Urinary bladder (tissue), 3 donors: ENCODE measurements at regions not wholly inside any gene's neighbourhood (a gene's known extent, or its start where the extent isn't known, plus 50 kb on each side); places are given as distances from the start of the nearest gene placed in this dataset.

Experiments used
- DNase-seq: peaks from one replicate; pipeline ENCODE4 v3.0.0-alpha.2; 2015; ENCODE audit errors: extremely low spot score
- H3K27ac ChIP-seq: one replicate; pipeline ENCODE4 v1.5.1; 2013; ENCODE audit warnings: low read depth, mild to moderate bottlenecking, moderate library complexity
- H3K36me3 ChIP-seq: one replicate; pipeline ENCODE4 v1.6.1; 2013; ENCODE audit warnings: mild to moderate bottlenecking, moderate library complexity; ENCODE audit not compliant: insufficient read depth
- H3K4me1 ChIP-seq: one replicate; pipeline ENCODE4 v1.6.1; 2013; ENCODE audit warnings: mild to moderate bottlenecking, moderate library complexity; ENCODE audit not compliant: insufficient read depth
- H3K4me3 ChIP-seq: one replicate; pipeline ENCODE4 v1.5.1; 2013; ENCODE audit warnings: low read depth, low read length
- whole genome bisulfite sequencing: extraction: QIAGEN DNeasy Blood & Tissue Kit; methylation state at CpG from one replicate; pipeline ENCODE4 v1.1.7; 2013; 5-methylcytosine and 5-hydroxymethylcytosine counted together
- donor health status: healthy with polysubstance abuse.
- donor health status: healthy.

DNA sequence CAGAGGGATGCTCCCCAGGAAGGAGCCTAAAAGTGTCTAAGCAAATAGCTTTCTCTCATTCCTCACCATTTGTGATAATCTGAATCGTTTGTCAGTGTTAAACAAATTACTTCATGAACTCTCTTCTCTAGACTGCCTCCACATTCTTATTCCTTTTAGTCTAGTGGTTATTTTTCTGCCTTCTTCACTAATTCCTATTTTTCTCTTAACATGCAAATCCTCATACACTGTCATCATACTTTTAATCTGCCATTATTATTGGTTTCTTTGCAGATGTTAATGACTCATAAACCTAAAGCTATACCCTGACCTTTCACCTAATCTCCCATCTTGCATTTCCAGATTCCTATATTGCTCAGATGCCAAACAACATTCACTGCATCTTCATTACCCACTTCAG is 428.9 kb downstream of the EFNA5 start:
- 52% methylated on average over 1 of the region's 1 CpG for WGBS

DNA sequence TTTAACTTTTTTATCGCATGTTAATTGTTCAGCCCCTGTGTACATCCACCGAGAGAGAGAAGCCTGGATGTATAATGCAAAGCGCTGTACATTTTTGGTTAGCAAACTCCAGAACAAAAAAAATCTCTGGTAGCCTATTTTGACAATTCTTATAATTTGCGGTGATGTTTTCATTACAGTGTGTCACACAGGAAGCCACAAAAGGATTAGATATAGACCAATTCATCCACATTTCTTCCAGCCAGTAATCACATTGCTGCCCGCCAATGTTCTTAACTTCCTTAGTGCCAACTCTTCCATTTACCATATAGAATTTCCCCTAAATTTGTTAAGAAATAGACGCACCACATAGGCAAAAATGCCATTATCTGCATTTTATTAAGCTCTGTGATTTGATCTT is 435.6 kb downstream of the EFNA5 start:
- Histone ChIP-seq H3K4me3 (no peak overlapping the region), H3K27ac (no peak overlapping the region), H3K36me3 (no peaks in the 10 kb centered on the region), H3K4me1 (no peaks in the 10 kb centered on the region)
- WGBS, result 98% methylated on average over 6 of the region's 6 CpGs
- DNase-seq, result no peak

More for the DNA sequence above, 428.9 kb downstream of the EFNA5 start:
- no peak for DNase-seq
- Histone ChIP-seq H3K4me3 (no peak overlapping the region), H3K36me3 (no peaks in the 10 kb centered on the region), H3K4me1 (no peaks in the 10 kb centered on the region), H3K27ac (no peak overlapping the region)

DNA sequence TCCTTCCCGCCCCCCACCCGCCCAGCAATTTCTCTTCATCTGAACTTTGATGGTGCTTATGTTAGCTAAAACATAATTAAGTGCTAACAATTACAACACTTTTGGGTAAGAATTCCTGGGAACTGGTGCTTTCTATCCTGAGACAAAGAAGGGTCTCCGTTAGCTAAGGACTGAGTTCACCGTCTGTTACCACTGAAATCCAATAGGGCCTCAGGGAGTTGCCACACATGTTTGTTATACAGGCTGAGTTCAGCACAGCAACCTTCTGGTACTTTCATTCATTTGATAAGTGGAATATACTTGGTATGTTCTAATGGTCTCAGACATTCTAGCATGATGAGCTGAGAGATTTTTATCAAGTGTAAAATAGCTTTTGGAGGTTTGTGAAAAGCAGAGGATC is 437.9 kb downstream of the EFNA5 start:
- Histone ChIP-seq H3K4me3 (no peak overlapping the region), H3K4me1 (no peaks in the 10 kb centered on the region), H3K36me3 (no peaks in the 10 kb centered on the region), H3K27ac (no peak overlapping the region)
- no peak for DNase-seq
- WGBS, result 82% methylated on average over 4 of the region's 4 CpGs

DNA sequence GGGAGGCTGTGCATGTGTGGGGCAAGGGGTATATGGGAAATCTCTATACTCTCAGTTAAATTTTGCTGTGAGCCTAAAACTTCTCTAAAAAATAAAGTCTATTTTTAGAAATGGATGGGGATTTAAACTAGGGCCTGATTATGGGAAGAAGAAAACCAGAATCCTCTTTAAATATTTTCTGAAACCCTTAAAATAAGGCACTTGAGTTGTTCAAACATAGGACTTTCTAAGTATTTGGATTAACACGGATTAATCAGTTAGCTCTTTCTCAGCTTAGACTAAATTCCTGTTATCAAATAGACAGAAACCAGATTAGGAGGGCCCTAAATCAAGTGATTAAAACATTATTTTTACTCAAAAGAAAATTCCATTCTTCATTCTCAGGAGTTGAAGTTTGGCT is 438.4 kb downstream of the EFNA5 start:
- 56% methylated on average over 1 of the region's 1 CpG for whole genome bisulfite sequencing

DNA sequence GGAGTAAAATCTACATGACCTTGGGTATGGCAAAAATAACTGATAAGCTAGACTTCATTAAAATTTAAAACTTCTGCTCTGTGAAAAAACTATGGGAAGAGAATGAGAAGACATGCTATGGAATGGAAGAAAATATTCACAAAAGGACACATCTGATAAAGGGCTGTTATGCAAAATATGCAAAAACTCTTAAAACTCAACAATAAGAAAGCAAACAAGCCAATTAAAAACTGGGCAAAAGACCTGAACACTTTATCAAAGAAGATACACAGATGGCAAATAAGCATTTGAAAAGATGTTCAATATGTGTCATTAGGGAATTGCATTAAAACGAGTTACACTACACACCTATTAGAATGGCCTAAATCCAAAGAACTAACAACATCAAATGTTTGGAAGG is 439.5 kb downstream of the EFNA5 start:
- Histone ChIP-seq H3K36me3 (no peaks in the 10 kb centered on the region), H3K4me1 (no peaks in the 10 kb centered on the region)
- WGBS, result 87% methylated on average over 1 of the region's 1 CpG

More for the DNA sequence above, 438.4 kb downstream of the EFNA5 start:
- Histone ChIP-seq H3K27ac (no peak overlapping the region), H3K36me3 (no peaks in the 10 kb centered on the region), H3K4me3 (no peak overlapping the region), H3K4me1 (no peaks in the 10 kb centered on the region)
- DNase-seq, result no peak

DNA sequence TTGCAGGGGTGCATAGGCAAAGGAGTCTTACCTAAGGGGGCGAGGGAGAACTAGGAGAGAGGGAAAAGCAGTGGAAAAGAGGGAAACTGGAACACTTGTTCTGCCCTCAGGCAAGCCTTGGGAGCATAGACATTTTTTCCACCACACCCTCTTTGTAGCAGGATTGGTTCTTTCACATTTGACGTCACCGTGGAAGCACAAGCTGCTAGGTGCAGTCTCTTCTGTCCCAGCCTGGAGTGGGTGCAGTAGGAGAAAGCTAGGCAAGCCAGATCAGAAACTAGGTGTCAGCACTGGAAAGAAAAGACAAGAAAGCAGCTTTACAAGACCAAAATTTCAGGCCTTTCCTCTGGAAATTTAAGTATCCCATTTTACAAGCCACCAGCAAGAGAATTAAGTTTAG is 440.4 kb downstream of the EFNA5 start:
- Histone ChIP-seq H3K4me3 (no peak overlapping the region), H3K36me3 (no peaks in the 10 kb centered on the region), H3K4me1 (no peaks in the 10 kb centered on the region), H3K27ac (no peak overlapping the region)
- 92% methylated on average over 3 of the region's 3 CpGs for WGBS
- no peak for DNase-seq

More for the DNA sequence above, 439.5 kb downstream of the EFNA5 start:
- Histone ChIP-seq H3K27ac (no peak overlapping the region), H3K4me3 (no peak overlapping the region)
- DNase-seq, result no peak

DNA sequence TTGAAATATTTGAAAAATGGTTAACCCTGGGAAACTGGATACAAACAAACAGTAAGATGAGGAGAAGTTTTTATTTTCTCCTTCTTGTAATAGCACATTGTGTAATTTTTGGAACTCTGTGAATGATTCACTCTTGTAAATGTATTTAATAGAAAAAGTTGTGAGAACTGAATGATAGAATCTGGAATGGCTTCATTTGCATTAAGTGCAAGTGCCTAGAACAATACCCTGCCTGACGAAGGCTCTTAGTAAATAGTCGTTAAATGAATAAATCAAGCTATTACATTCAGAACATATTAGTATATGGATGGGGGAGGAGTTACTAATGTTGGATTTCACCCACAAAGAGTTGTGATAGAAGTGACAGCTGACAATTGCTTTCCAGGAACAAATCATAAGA is 442.5 kb downstream of the EFNA5 start:
- Histone ChIP-seq H3K36me3 (no peaks in the 10 kb centered on the region), H3K27ac (no peak overlapping the region), H3K4me1 (no peaks in the 10 kb centered on the region), H3K4me3 (no peak overlapping the region)
- WGBS, result 84% methylated on average over 2 of the region's 2 CpGs
- no peak for DNase-seq

DNA sequence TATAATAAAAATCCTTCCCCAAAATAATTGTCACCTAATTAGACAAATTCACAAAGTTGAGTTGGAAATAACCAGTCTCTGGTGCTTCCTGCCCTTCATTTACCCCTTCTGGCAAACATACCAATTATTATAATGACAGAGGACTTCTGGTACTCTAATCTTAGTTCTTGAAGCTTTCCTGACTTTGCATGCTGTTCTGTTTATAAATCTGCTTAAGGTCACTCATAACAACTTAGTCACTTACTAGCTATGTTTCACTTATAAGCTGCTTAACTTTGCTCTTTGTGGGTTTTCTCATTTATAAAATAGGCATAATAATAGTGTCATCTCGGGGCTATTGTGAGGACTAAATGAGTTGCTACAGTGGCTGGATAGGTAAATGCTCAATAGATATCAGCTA is 446.5 kb downstream of the EFNA5 start:
- Histone ChIP-seq H3K27ac (no peak overlapping the region), H3K36me3 (no peaks in the 10 kb centered on the region), H3K4me1 (no peaks in the 10 kb centered on the region), H3K4me3 (no peak overlapping the region)
- 67% methylated on average over 1 of the region's 1 CpG for WGBS
- DNase-seq, result no peak

DNA sequence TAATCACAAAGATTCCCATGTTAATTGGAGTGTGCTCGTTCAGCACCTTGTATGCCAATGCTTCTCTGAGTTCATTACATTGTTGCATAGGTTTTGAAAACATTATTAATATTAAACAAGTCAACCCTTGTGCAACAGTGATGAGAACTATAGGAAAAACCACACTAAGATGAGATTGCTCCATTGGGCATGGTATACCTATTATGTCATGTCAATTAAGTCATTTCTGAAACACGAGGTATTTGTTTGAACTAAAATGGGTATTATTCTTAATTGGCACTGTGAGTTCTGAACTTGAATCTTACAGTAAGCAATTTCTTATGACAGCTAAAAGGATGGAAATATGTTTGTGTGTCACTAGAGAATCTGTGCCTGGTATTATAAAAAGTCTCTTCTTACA is 447.7 kb downstream of the EFNA5 start:
- H3K4me1 ChIP-seq, result no peaks in the 10 kb centered on the region
- no peak overlapping the region for H3K27ac ChIP-seq
- WGBS, result 89% methylated on average over 2 of the region's 2 CpGs
- H3K36me3 ChIP-seq, result no peaks in the 10 kb centered on the region
- H3K4me3 ChIP-seq, result no peak overlapping the region
- DNase-seq, result no peak

DNA sequence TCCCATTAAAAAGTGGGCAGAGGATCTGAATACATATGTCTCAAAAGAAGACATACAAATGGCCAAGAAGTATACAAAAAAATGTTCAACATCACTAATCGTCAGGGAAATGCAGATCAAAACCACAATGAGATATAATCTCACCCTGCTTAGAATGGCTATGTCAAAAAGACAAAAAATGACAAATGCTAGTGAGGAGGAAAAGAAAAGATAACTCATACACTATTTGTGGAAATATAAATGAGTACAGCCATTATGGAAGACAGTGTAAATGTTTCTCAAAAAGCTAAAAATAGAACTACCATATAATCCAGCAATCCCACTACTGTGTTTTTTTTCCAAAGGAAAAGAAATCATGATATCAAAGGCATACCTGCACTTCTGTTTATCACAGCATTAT is 450.7 kb downstream of the EFNA5 start:
- Histone ChIP-seq H3K27ac (no peak overlapping the region), H3K4me3 (no peak overlapping the region), H3K36me3 (no peaks in the 10 kb centered on the region), H3K4me1 (no peaks in the 10 kb centered on the region)
- DNase-seq, result no peak
- 53% methylated on average over 1 of the region's 1 CpG for WGBS

DNA sequence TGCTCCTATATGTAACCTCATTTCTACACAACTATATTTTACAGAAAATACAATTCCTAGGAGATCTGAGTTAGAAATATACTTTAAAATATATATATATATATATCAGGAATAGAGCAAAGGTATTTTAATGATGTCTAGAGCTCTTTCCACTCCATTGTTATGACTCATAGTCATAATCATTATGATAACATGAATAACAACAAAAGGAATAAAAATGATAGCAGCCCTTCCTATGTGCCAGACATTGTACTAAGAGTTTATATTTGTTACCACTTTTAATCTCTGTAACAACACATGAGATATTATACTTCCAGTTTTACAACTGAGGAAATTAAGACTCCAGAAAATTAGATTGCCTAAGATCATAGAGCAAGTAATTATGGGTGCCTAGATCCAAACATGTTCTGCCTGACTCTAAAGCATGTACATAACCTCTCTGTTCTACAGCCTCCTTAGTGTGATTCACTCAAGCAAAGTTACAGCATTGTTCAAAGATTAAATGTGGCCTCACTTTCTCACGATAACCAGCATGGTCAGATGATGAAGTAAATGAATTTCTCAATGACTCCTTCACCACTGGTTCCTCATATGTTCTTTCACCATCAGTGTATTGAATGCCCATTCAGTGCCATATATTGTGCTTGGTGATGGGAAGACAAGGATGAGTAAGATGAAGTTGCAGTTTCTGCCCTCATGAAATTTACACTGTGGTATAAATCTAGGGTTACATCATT is 452.1 kb downstream of the EFNA5 start:
- no peaks in the 10 kb centered on the region for H3K4me1 ChIP-seq
- H3K4me3 ChIP-seq, result no peak overlapping the region
- H3K36me3 ChIP-seq, result no peaks in the 10 kb centered on the region
- no peak overlapping the region for H3K27ac ChIP-seq
- DNase-seq, result no peak
- WGBS, result 91% methylated on average over 1 of the region's 1 CpG

DNA sequence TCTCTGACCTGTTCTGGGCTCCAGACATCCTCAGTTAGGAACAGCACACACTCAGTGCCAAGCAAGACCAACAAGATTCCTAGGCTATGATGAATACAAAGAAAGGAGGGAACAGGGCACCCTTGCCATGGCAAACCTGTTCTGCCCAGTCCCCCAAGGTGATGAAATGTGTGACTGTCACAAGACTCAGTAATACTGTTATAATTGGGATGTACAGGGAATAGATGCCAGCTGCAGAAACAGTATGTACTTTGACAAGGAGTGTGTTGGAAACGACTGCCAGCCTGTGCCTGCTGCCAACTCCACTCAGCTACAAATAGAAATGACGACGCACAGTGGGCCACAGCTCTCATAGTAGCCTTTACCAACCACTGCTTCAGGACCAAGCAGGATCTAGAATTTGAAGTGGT is 453.0 kb downstream of the EFNA5 start:
- Histone ChIP-seq H3K4me3 (no peak overlapping the region), H3K36me3 (no peaks in the 10 kb centered on the region), H3K4me1 (no peaks in the 10 kb centered on the region), H3K27ac (no peak overlapping the region)
- DNase-seq, result no peak
- WGBS, result 74% methylated on average over 3 of the region's 3 CpGs

DNA sequence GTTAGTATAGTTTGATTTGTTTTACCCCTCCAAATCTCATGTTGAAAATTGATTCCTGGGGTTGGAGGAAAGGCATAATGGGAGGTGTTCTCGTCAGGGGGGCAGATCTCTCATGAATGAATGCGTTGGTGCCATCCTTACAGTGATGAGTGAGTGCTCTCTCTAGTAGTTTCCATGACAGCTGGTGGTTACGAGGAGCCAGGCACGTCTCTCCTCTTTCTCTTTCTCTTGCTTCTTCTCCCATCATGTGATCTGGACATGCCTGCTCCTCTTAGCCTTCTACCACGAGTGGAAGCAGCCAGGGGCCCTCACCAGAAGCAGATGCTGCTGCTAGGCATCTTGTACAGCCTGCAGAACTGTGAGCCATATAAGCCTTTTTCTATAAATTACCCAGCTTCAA is 454.1 kb downstream of the EFNA5 start:
- no peak overlapping the region for H3K27ac ChIP-seq
- DNase-seq, result no peak
- H3K36me3 ChIP-seq, result no peaks in the 10 kb centered on the region
- no peaks in the 10 kb centered on the region for H3K4me1 ChIP-seq
- WGBS, result 83% methylated on average over 5 of the region's 5 CpGs
- no peak overlapping the region for H3K4me3 ChIP-seq

DNA sequence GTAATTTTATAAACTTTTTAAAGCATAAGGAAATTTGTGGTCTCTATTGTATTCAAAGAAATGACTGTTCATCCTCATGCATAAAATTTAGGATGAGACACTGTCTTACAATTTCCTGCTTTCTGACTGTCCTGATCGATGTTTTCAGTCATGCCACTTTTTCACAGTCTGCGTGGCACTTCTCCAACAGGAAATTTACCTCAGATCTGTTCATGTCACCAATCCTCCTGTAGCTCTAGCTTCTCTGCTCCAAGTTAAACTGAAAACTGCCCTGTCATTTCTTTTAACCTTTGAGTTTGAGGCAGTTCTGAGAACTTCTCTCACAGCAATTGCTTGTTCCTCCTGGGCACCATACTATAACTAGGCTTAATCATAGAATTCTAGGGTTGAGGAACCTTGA is 455.1 kb downstream of the EFNA5 start:
- H3K36me3 ChIP-seq, result no peaks in the 10 kb centered on the region
- DNase-seq, result no peak
- H3K4me3 ChIP-seq, result no peak overlapping the region
- WGBS, result 66% methylated on average over 2 of the region's 2 CpGs
- H3K4me1 ChIP-seq, result no peaks in the 10 kb centered on the region
- no peak overlapping the region for H3K27ac ChIP-seq

DNA sequence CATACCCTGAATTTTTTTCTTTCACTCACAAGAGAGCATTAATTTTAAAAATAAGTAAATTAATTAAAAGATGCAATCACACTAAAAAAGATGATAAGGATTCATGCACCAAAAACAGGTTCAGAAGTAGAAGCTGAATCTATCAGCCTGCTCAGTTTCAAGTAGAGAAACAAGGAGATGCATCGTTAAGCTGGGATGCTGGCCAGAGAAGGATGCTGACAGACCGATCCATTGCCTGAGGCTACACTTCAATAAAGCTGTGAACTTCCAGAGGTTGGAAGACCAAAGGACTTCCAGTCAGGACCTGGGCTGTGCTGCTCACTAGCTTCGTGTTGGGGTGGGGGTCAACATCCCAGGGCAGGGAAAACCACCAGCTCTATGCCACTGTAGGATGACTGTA is 457.7 kb downstream of the EFNA5 start:
- Histone ChIP-seq H3K4me3 (no peak overlapping the region), H3K36me3 (no peaks in the 10 kb centered on the region), H3K27ac (no peak overlapping the region), H3K4me1 (no peaks in the 10 kb centered on the region)
- 65% methylated on average over 3 of the region's 3 CpGs for WGBS
- DNase-seq, result no peak
